DND-41 (cell line): ENCODE measurements at regions not wholly inside any gene's neighbourhood (a gene's known extent, or its start where the extent isn't known, plus 50 kb on each side); places are given as distances from the start of the nearest gene placed in this dataset.
"Not testable (repeated sequence)": the region's sequence is repeated elsewhere in the genome, so short reads cannot be mapped to it uniquely, and the experiment has no call there.

Experiments
- ATAC-seq: fragments of 200-7000 bp; cut with Tn5 transposase; 3 replicates; pipeline ENCODE4 v1.9.1; 2021; ENCODE audit warnings: low read depth; ENCODE audit not compliant: insufficient read depth
- DNase-seq: peaks from one replicate; pipeline ENCODE4 v3.0.0-alpha.2; 2020
- H2AFZ ChIP-seq: 2 replicates; pipeline ENCODE4 v1.6.0; 2012; ENCODE audit warnings: low read depth, low read length
- H3K27ac ChIP-seq: 2 replicates; pipeline ENCODE4 v1.5.1; 2012; ENCODE audit warnings: low read length, inconsistent platforms
- H3K27me3 ChIP-seq: fragments of 200-600 bp; sonication (generic); 2 replicates; pipeline ENCODE4 v1.6.0; 2012; ENCODE audit warnings: low read length, mild to moderate bottlenecking, inconsistent platforms; ENCODE audit not compliant: insufficient read depth, poor library complexity
- H3K36me3 ChIP-seq: 2 replicates; pipeline ENCODE4 v1.5.1; 2012; ENCODE audit warnings: low read length, inconsistent platforms; ENCODE audit not compliant: insufficient read depth
- H3K4me1 ChIP-seq: 2 replicates; pipeline ENCODE4 v1.5.1; 2012; ENCODE audit warnings: mild to moderate bottlenecking, low read length; ENCODE audit not compliant: insufficient read depth
- H3K4me2 ChIP-seq: 2 replicates; pipeline ENCODE4 v1.6.0; 2012; ENCODE audit warnings: mild to moderate bottlenecking, moderate library complexity, low read length, inconsistent platforms; ENCODE audit not compliant: insufficient read depth
- H3K4me3 ChIP-seq, 2 experiments: fragments of 200-600 bp in 1 of 2; shearing (Covaris generic) in 1 of 2; 2 replicates each; pipeline ENCODE4 v1.5.1; 2012 to 2016; ENCODE audit warnings: inconsistent platforms in 2 of 2, low read length in 2 of 2, mild to moderate bottlenecking in 2 of 2, low read depth in 1 of 2, moderate library complexity in 1 of 2
- H3K79me2 ChIP-seq: 2 replicates; pipeline ENCODE4 v1.6.0; 2012; ENCODE audit warnings: low read length, inconsistent platforms; ENCODE audit not compliant: insufficient read depth
- H3K9ac ChIP-seq: 2 replicates; pipeline ENCODE4 v1.6.0; 2012; ENCODE audit warnings: low read depth, mild to moderate bottlenecking, inconsistent platforms, low read length, moderate library complexity
- H3K9me3 ChIP-seq: 2 replicates; pipeline ENCODE4 v1.5.1; 2012; ENCODE audit warnings: low read length, moderate library complexity, mild to moderate bottlenecking, inconsistent platforms; ENCODE audit not compliant: insufficient read depth, severe bottlenecking
- H4K20me1 ChIP-seq: 2 replicates; pipeline ENCODE4 v1.6.0; 2012; ENCODE audit warnings: low read length; ENCODE audit not compliant: insufficient read depth

DNA sequence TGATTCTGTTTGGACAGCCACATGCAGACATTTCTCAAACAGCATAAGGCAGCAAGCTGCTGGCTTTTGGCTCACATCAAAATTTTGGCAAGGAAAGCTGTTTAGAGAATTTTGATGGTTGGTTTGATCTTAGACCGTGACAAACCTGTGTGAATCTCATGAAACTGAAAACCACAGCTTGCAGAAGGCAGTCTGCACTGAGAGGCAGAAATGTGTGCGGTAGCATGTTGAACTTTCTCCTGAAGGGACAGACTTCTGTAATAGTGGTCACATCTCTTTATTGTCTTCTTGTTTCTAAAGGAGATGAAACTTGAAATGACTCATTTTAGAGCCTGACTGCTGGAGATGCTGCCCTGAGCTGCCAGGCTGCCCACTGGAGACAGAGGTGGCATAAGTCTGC, 371.6 kb downstream of the TEX29 start:
- H3K4me2 ChIP-seq, H4K20me1 ChIP-seq, H3K27ac ChIP-seq, H3K9ac ChIP-seq, H3K9me3 ChIP-seq, H3K27me3 ChIP-seq, H2AFZ ChIP-seq, H3K36me3 ChIP-seq, H3K4me3 ChIP-seq, DNase-seq, H3K4me1 ChIP-seq, H3K79me2 ChIP-seq, ATAC-seq: not testable (repeated sequence)

DNA sequence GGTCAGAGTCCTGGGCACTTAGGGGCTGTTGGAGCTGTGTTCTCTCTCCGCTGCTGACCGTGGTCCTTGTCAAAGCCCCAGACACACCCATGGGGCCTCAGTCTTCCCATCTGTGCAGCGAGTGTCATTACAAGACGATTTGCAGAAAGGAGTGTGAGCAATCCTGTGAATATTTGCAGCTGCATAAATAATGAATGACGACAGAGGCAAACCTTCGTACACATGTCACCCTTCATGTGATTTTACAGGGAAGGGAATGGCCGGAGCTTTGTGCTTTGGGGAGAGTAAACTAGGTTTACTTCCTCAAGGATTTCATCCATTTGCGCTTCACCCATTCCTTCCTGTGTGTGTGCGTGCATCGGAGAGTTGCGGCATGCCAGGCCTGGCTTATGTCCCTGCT, 370.8 kb upstream of the SOX1 start:
- H3K4me3 ChIP-seq, H2AFZ ChIP-seq, H3K9me3 ChIP-seq, H3K27ac ChIP-seq, H4K20me1 ChIP-seq, H3K79me2 ChIP-seq, H3K36me3 ChIP-seq, ATAC-seq, H3K4me2 ChIP-seq, H3K9ac ChIP-seq, DNase-seq, H3K27me3 ChIP-seq, H3K4me1 ChIP-seq: not testable (repeated sequence)

DNA sequence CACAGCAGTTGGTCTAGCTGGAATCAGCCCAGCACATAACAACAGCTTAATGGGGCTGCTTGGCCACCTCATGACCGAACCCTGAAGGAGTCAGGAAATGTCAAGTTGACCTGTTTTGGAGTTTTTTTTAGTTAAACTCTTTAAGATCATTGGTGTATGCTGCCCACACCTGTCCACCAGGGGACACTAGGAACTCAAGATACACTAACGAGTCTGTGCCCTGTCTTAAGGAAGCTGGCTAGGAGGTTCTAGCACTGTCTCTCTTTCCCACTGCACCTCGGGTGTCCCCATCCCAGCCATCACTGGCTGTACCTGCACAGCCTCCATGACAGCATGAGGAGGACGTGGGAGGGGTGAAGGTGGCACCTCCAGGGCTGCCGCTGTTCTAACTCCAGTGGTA, 364.9 kb upstream of the SOX1 start:
- not testable (repeated sequence) for H3K4me1 ChIP-seq, H3K4me2 ChIP-seq, H2AFZ ChIP-seq, H3K9me3 ChIP-seq, H3K4me3 ChIP-seq, H3K79me2 ChIP-seq, H3K27ac ChIP-seq, H3K9ac ChIP-seq, H3K36me3 ChIP-seq, ATAC-seq, H4K20me1 ChIP-seq, H3K27me3 ChIP-seq, DNase-seq
